ENCODE measurements at regions not wholly inside any gene's neighbourhood (a gene's known extent, or its start where the extent isn't known, plus 50 kb on each side); places are given as distances from the start of the nearest gene placed in this dataset.

DNA sequence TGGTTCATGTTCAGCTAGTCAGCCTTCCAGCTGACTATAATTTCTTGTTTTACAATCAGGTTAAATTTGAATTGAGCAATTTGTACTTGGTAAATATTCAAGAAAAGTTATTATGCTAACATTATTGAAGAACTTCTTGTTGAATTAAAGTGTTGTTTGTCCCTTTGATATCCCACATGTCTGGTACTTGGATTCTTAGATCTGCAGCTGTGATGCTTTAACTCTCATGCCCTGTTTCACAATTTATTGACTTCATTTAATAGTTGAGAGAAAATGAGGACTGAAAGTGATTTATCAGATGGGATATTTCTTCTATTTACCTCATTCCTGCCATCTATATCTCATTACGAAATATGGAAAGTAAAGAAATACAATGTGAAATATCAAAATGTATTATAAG, 92.8 kb downstream of the FASLG start:
- TF ChIP-seq POLR2A (IDR thresholded peaks at IDR 0.05; ENCODE audit: low read depth, low read length), result no peak
- TF ChIP-seq FOS (IDR thresholded peaks at IDR 0.05; ENCODE audit: low read depth, low read length), result no peak
- TF ChIP-seq, protein P1, sequence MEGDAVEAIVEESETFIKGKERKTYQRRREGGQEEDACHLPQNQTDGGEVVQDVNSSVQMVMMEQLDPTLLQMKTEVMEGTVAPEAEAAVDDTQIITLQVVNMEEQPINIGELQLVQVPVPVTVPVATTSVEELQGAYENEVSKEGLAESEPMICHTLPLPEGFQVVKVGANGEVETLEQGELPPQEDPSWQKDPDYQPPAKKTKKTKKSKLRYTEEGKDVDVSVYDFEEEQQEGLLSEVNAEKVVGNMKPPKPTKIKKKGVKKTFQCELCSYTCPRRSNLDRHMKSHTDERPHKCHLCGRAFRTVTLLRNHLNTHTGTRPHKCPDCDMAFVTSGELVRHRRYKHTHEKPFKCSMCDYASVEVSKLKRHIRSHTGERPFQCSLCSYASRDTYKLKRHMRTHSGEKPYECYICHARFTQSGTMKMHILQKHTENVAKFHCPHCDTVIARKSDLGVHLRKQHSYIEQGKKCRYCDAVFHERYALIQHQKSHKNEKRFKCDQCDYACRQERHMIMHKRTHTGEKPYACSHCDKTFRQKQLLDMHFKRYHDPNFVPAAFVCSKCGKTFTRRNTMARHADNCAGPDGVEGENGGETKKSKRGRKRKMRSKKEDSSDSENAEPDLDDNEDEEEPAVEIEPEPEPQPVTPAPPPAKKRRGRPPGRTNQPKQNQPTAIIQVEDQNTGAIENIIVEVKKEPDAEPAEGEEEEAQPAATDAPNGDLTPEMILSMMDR (conservative IDR thresholded peaks at IDR 0.05; ENCODE audit: low read depth, low read length), result no peak
- no peak for TF ChIP-seq SMC3 (IDR thresholded peaks at IDR 0.05; ENCODE audit: low read depth, low read length)
- TF ChIP-seq, protein P2, sequence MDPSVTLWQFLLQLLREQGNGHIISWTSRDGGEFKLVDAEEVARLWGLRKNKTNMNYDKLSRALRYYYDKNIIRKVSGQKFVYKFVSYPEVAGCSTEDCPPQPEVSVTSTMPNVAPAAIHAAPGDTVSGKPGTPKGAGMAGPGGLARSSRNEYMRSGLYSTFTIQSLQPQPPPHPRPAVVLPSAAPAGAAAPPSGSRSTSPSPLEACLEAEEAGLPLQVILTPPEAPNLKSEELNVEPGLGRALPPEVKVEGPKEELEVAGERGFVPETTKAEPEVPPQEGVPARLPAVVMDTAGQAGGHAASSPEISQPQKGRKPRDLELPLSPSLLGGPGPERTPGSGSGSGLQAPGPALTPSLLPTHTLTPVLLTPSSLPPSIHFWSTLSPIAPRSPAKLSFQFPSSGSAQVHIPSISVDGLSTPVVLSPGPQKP (IDR thresholded peaks at IDR 0.05; ENCODE audit: borderline replicate concordance, low read depth, low read length), result no peak
- no peak for TF ChIP-seq MAFK (IDR thresholded peaks at IDR 0.05; ENCODE audit: low read depth, low read length)
- no peak for TF ChIP-seq CEBPB (IDR thresholded peaks at IDR 0.05; ENCODE audit: low read depth, low read length)
- TF ChIP-seq RFX5 (IDR thresholded peaks at IDR 0.05; ENCODE audit: low read depth, low read length), result no peak
- TF ChIP-seq MAZ (IDR thresholded peaks at IDR 0.05; ENCODE audit: borderline replicate concordance, low read depth, low read length), result no peak

All from IMR-90 (cell line).